GM12878 (cell line): ENCODE measurements at regions not wholly inside any gene's neighbourhood (a gene's known extent, or its start where the extent isn't known, plus 50 kb on each side); places are given as distances from the start of the nearest gene placed in this dataset.

ENCODE experiments used
- CEBPB ChIP-seq, 2 experiments: fragments of 150-350 bp in 1 of 2; IDR thresholded peaks; 2 replicates each; pipeline ENCODE4 v1.6.1; 2012 to 2014; ENCODE audit warnings: low read depth in 2 of 2, low read length in 2 of 2, borderline replicate concordance in 1 of 2, inconsistent platforms in 1 of 2
- CTCF ChIP-seq, 3 experiments: IDR thresholded peaks in 2 of 3; conservative IDR thresholded peaks in 1 of 3; 2 replicates each; pipeline ENCODE4 v1.5.1; 2011; ENCODE audit warnings: low read depth in 3 of 3, low read length in 3 of 3, mild to moderate bottlenecking in 3 of 3, control low read depth in 2 of 3, moderate library complexity in 2 of 3, inconsistent platforms in 1 of 3, mixed read lengths in 1 of 3; ENCODE audit not compliant: control insufficient read depth in 2 of 3, insufficient read depth in 1 of 3; ENCODE audit errors: extremely low read depth in 1 of 3
- MXI1 ChIP-seq: fragments of 150-350 bp; IDR thresholded peaks from 2 replicates; pipeline ENCODE4 v1.6.1; 2011; ENCODE audit warnings: low read depth, mild to moderate bottlenecking, inconsistent platforms, low read length, improper control_type of control experiment
- SUZ12 ChIP-seq: fragments of 200-600 bp; sonication (generic); IDR thresholded peaks from one replicate; pipeline ENCODE4 v1.6.1; 2018; ENCODE audit warnings: antibody characterized with exemption, mild to moderate bottlenecking; ENCODE audit not compliant: unreplicated experiment

GRCh38 chr9:11045589-11045988, 432.8 kb upstream of the PTPRD start:
- TF ChIP-seq SUZ12 (no peak), CTCF (IDR thresholded peaks at IDR 0.05 in 2 of 3, conservative IDR thresholded peaks at IDR 0.05 in 1 of 3; ENCODE audit: control insufficient read depth in 2 of 3, extremely low read depth in 1 of 3, insufficient read depth in 1 of 3, low read depth in 3 of 3, low read length in 3 of 3) (no peak), MXI1 (no peak), CEBPB (IDR thresholded peaks at IDR 0.05; ENCODE audit: borderline replicate concordance in 1 of 2, low read depth in 2 of 2, low read length in 2 of 2) (no peak)
